HepG2 (cell line): ENCODE measurements at regions not wholly inside any gene's neighbourhood (a gene's known extent, or its start where the extent isn't known, plus 50 kb on each side); places are given as distances from the start of the nearest gene placed in this dataset.

Source experiments
- ATAC-seq: fragments of 200-7000 bp; cut with Tn5 transposase; 3 replicates; pipeline ENCODE4 v1.9.1; 2020; ENCODE audit warnings: mild to moderate bottlenecking, moderate library complexity
- BruUV-seq: library from RNA; stranded (reverse); fragments of 400-500 nt; replicated peaks from 2 replicates; lab custom pipeline; 2021; lab: Mats Ljungman, UMichigan
- CTCF ChIA-PET: fragments of 300-600 bp; formaldehyde crosslinking; extraction: SDS; loops from one replicate; lab custom pipeline; 2021; ENCODE audit warnings: low total read pairs, inconsistent platforms, low intra/inter-chr PET ratio; lab: Yijun Ruan, JAX
- POLR2A ChIA-PET: fragments of 350-600 bp; sonication (Branson Sonifier 250); formaldehyde crosslinking; loops from one replicate; lab custom pipeline; 2020; ENCODE audit warnings: antibody characterized with exemption, inconsistent platforms; lab: Yijun Ruan, JAX
- DNase-seq: peaks from one replicate; pipeline ENCODE4 v3.0.0-alpha.2; 2015; ENCODE audit warnings: low spot score
- FAIRE-seq: peaks from 3 replicates; lab custom pipeline; 2011; peaks lifted over from hg19 to GRCh38; lab: Jason Lieb, UNC
- H2AFZ ChIP-seq: one replicate; pipeline ENCODE4 v1.6.1; 2011; ENCODE audit warnings: low read length, inconsistent platforms
- H3K27ac ChIP-seq: fragments of 300-600 bp; 3 replicates; pipeline ENCODE4 v1.8.0; 2011; ENCODE audit warnings: mixed run types, mild to moderate bottlenecking, mixed read lengths, low read length, inconsistent platforms; ENCODE audit not compliant: insufficient read depth; ENCODE audit errors: extremely low read length
- H3K27me3 ChIP-seq, 2 experiments: fragments of 200-600 bp in 1 of 2; 2 replicates in 1 of 2; 3 replicates in 1 of 2; pipeline versions ENCODE4 v1.6.0 to v1.8.0; 2011; ENCODE audit warnings: low read length in 2 of 2, mild to moderate bottlenecking in 2 of 2, moderate library complexity in 2 of 2, inconsistent platforms in 1 of 2; ENCODE audit not compliant: insufficient read depth in 2 of 2, control insufficient read depth in 1 of 2
- H3K36me3 ChIP-seq, 2 experiments: fragments of 200-600 bp in 1 of 2; replicated peaks in 1 of 2; 2 replicates in 1 of 2; 3 replicates in 1 of 2; pipeline versions ENCODE4 v1.5.1 to v1.8.0; 2011; ENCODE audit warnings: low read length in 2 of 2, inconsistent platforms in 1 of 2; ENCODE audit not compliant: insufficient read depth in 2 of 2, control insufficient read depth in 1 of 2
- H3K4me1 ChIP-seq: 2 replicates; pipeline ENCODE4 v1.5.1; 2012; ENCODE audit warnings: low read length, inconsistent platforms; ENCODE audit not compliant: insufficient read depth
- H3K4me2 ChIP-seq: 2 replicates; pipeline ENCODE4 v1.6.0; 2011; ENCODE audit warnings: low read depth, low read length, inconsistent platforms
- H3K4me3 ChIP-seq, 3 experiments: fragments of 200-600 bp in 1 of 3; sonication (generic), shearing (Covaris generic) in 1 of 3; replicated peaks in 1 of 3; 2 replicates each; pipeline ENCODE4 v1.5.1; 2011 to 2016; ENCODE audit warnings: low read length in 3 of 3, inconsistent platforms in 2 of 3, low read depth in 2 of 3, mild to moderate bottlenecking in 2 of 3, control low read depth in 1 of 3, mixed read lengths in 1 of 3; ENCODE audit not compliant: insufficient read depth in 1 of 3
- H3K79me2 ChIP-seq: one replicate; pipeline ENCODE4 v1.6.1; 2011; ENCODE audit warnings: low read length, inconsistent platforms; ENCODE audit not compliant: insufficient read depth
- H3K9ac ChIP-seq: 2 replicates; pipeline ENCODE4 v1.6.0; 2011; ENCODE audit warnings: mild to moderate bottlenecking, low read depth, low read length, inconsistent platforms; ENCODE audit not compliant: insufficient read depth
- H3K9me3 ChIP-seq: 2 replicates; pipeline ENCODE4 v1.5.1; 2012; ENCODE audit warnings: mild to moderate bottlenecking, low read length
- H4K20me1 ChIP-seq: 2 replicates; pipeline ENCODE4 v1.6.0; 2011; ENCODE audit warnings: inconsistent platforms, mild to moderate bottlenecking, low read length, moderate library complexity; ENCODE audit not compliant: insufficient read depth
- CBFB ChIP-seq: sonication (generic); formaldehyde crosslinking; IDR thresholded peaks from 2 replicates; pipeline ENCODE4 v1.4.0; 2020; ENCODE audit warnings: missing genetic modification reagents
- E2F5 ChIP-seq: sonication (generic); formaldehyde crosslinking; conservative IDR thresholded peaks from 2 replicates; pipeline ENCODE4 v1.4.0; 2020; ENCODE audit warnings: missing genetic modification reagents
- FOXP1 ChIP-seq, 2 experiments: fragments of 450-650 bp in 1 of 2; IDR thresholded peaks; 2 replicates each; pipeline ENCODE4 v1.6.1; 2017 to 2018; ENCODE audit warnings: antibody characterized with exemption in 1 of 2
- MEF2D ChIP-seq: sonication (generic); formaldehyde crosslinking; IDR thresholded peaks from 2 replicates; pipeline ENCODE4 v1.5.1; 2020; ENCODE audit warnings: mild to moderate bottlenecking, missing genetic modification reagents
- NR2F2 ChIP-seq: IDR thresholded peaks from 2 replicates; pipeline ENCODE4 v1.6.1; 2012; ENCODE audit warnings: low read depth, inconsistent platforms, borderline replicate concordance
- SNAPC2 ChIP-seq: sonication (generic); formaldehyde crosslinking; IDR thresholded peaks from 2 replicates; pipeline ENCODE4 v1.8.1; 2022; ENCODE audit warnings: mild to moderate bottlenecking, missing genetic modification reagents
- SNRNP70 ChIP-seq: fragments of 200-400 bp; formaldehyde crosslinking; IDR thresholded peaks from 2 replicates; pipeline ENCODE4 v1.6.1; 2017; ENCODE audit warnings: mild to moderate bottlenecking, low read depth, low read length, moderate library complexity
- TSC22D2 ChIP-seq: sonication (generic); formaldehyde crosslinking; IDR thresholded peaks from 2 replicates; pipeline ENCODE4 v1.5.1; 2020; ENCODE audit warnings: missing genetic modification reagents, mild to moderate bottlenecking, borderline replicate concordance
- ZBTB3 ChIP-seq: sonication (generic); formaldehyde crosslinking; IDR thresholded peaks from 2 replicates; pipeline ENCODE4 v1.4.0; 2020; ENCODE audit warnings: low read depth, mild to moderate bottlenecking, moderate library complexity, missing genetic modification reagents, borderline replicate concordance
- ZMYM4 ChIP-seq: sonication (generic); formaldehyde crosslinking; IDR thresholded peaks from 2 replicates; pipeline ENCODE4 v1.8.1; 2023; ENCODE audit warnings: mild to moderate bottlenecking, missing genetic modification reagents
- ZNF260 ChIP-seq: sonication (generic); formaldehyde crosslinking; IDR thresholded peaks from 2 replicates; pipeline ENCODE4 v1.4.0; 2020; ENCODE audit warnings: missing genetic modification reagents, low read depth, mild to moderate bottlenecking, borderline replicate concordance
- ZNF501 ChIP-seq: sonication (generic); formaldehyde crosslinking; IDR thresholded peaks from 2 replicates; pipeline ENCODE4 v1.5.1; 2020; ENCODE audit warnings: mild to moderate bottlenecking, moderate library complexity, missing genetic modification reagents
- ZNF512B ChIP-seq: sonication (generic); formaldehyde crosslinking; IDR thresholded peaks from 2 replicates; pipeline ENCODE4 v1.5.1; 2020; ENCODE audit warnings: missing genetic modification reagents, mild to moderate bottlenecking, borderline replicate concordance
- WGBS: methylation state at CpG from one replicate; pipeline ENCODE4 v1.1.6; 2017; ENCODE audit warnings: low lambda C conversion rate; 5-methylcytosine and 5-hydroxymethylcytosine counted together
- in situ Hi-C: cut with HindIII; loops from 2 replicates; pipeline ENCODE4 v1.10.0; 2017; ENCODE audit warnings: low pct_unique_long_range_greater_than_20kb; ENCODE audit not compliant: extremely low pct_ligation_motif_present
- intact Hi-C: fragments of 100-400 bp; cut with micrococcal nuclease; formaldehyde crosslinking; loops from one replicate; pipeline ENCODE4 v1.10.0; 2022; ENCODE audit not compliant: unreplicated experiment

- no peaks in the 10 kb centered on the region for H3K9me3 ChIP-seq
- TF ChIP-seq SNRNP70 (no peak), MEF2D (CRISPR knock-in tag) (0 out of 2 replicates have a peak, but pooled peaks have one; percentile 23), ZBTB3 (CRISPR knock-in tag) (no peak), SNAPC2 (CRISPR knock-in tag) (no peak), NR2F2 (no peak)
- TF ChIP-seq, all 625 proteins: peak for 1
- H3K36me3 ChIP-seq = no peaks in the 10 kb centered on the region
- intact Hi-C loops = loop anchor here (10.0 kb wide), 1 partner anchor 430 kb away; no protein-coding TSS in a partner anchor
- peak overlapping the region; percentile 71 for H3K4me2 ChIP-seq
- DNase-seq (peak; percentile 3), ATAC-seq (peak; percentile 81), FAIRE-seq (no peak)
- CTCF ChIA-PET = no interaction called here
- peaks cover 48% of the 10 kb centered on the region for H3K4me1 ChIP-seq
- in situ Hi-C loops = no loop called here
- no peaks in the 10 kb centered on the region for H4K20me1 ChIP-seq
- peak overlapping the region in 1 of 3 experiments; percentile 46; a peak in 1 of 6 replicates for H3K4me3 ChIP-seq
- no peaks in the 10 kb centered on the region for H3K27me3 ChIP-seq
- H2AFZ ChIP-seq = no peak overlapping the region
- POLR2A ChIA-PET = interaction anchor here (0.9 to 1.4 kb wide), 3 partner anchors 53 to 429 kb away, joined by 3 to 6 read pairs (median 4); no protein-coding TSS in a partner anchor
- H3K9ac ChIP-seq = peak overlapping the region; percentile 14; the same call in 1 of the 2 replicates
- BruUV-seq = no TSS peak
- peak overlapping the region; percentile 51 for H3K27ac ChIP-seq
- no peaks in the 10 kb centered on the region for H3K79me2 ChIP-seq
Measured at GRCh38 chr3:110344487-110344886, 727.1 kb upstream of the NECTIN3 start.

- intact Hi-C loops = loop anchor here (1.0 to 10.0 kb wide), 2 partner anchors 52 to 430 kb away; no protein-coding TSS in a partner anchor
- 12% methylated on average over 5 of the region's 5 CpGs for WGBS
- TF ChIP-seq ZNF512B (CRISPR knock-in tag) (no peak), ZNF501 (CRISPR knock-in tag) (no peak), FOXP1 (IDR thresholded peaks at IDR 0.05) (no peak), FOXP1 (CRISPR knock-in tag; IDR thresholded peaks at IDR 0.05) (peak; percentile 45; the same call in 1 of the 2 replicates), CBFB (CRISPR knock-in tag) (peak; percentile 52; the same call in 1 of the 2 replicates), TSC22D2 (CRISPR knock-in tag) (no peak), ZNF260 (CRISPR knock-in tag) (no peak), ZMYM4 (CRISPR knock-in tag) (peak; percentile 55), E2F5 (CRISPR knock-in tag) (no peak)
Measured at GRCh38 chr3:110344897-110345767, 726.5 kb upstream of the NECTIN3 start.

More at GRCh38 chr3:110344897-110345767, 726.5 kb upstream of the NECTIN3 start:
- FAIRE-seq (peak; percentile 89), ATAC-seq (peak; percentile 98), DNase-seq (peak; percentile 87)
- peak overlapping the region; percentile 71 for H3K4me2 ChIP-seq
- no peaks in the 10 kb centered on the region for H3K9me3 ChIP-seq
- no peaks in the 10 kb centered on the region for H3K27me3 ChIP-seq
- CTCF ChIA-PET = no interaction called here
- peaks cover 48% of the 10 kb centered on the region for H3K4me1 ChIP-seq
- in situ Hi-C loops = no loop called here
- H3K9ac ChIP-seq = peak overlapping the region; percentile 49
- H2AFZ ChIP-seq = no peak overlapping the region
- BruUV-seq = no TSS peak
- peak overlapping the region; percentile 11 to 46 (median 44); a peak in 4 of 6 replicates for H3K4me3 ChIP-seq
- peak overlapping the region; percentile 51 for H3K27ac ChIP-seq
- H4K20me1 ChIP-seq = no peaks in the 10 kb centered on the region
- POLR2A ChIA-PET = interaction anchor here (0.9 to 1.4 kb wide), 3 partner anchors 52 to 428 kb away, joined by 3 to 6 read pairs (median 4); no protein-coding TSS in a partner anchor
- H3K36me3 ChIP-seq = no peaks in the 10 kb centered on the region
- H3K79me2 ChIP-seq = no peaks in the 10 kb centered on the region
